Loucy (cell line): ENCODE measurements at regions not wholly inside any gene's neighbourhood (a gene's known extent, or its start where the extent isn't known, plus 50 kb on each side); places are given as distances from the start of the nearest gene placed in this dataset.

ENCODE experiments used
- EZH2phosphoT487 ChIP-seq: fragments of 200-600 bp; IDR thresholded peaks from 2 replicates; pipeline ENCODE4 v1.6.1; 2018; ENCODE audit warnings: antibody characterized with exemption, mild to moderate bottlenecking, moderate library complexity, borderline replicate concordance
- TF ChIP-seq, protein P1 (sequence below): fragments of 200-600 bp; sonication (generic); conservative IDR thresholded peaks from 2 replicates; pipeline ENCODE4 v1.5.1; 2014; ENCODE audit warnings: mild to moderate bottlenecking, antibody characterized with exemption, low read length

DNA sequence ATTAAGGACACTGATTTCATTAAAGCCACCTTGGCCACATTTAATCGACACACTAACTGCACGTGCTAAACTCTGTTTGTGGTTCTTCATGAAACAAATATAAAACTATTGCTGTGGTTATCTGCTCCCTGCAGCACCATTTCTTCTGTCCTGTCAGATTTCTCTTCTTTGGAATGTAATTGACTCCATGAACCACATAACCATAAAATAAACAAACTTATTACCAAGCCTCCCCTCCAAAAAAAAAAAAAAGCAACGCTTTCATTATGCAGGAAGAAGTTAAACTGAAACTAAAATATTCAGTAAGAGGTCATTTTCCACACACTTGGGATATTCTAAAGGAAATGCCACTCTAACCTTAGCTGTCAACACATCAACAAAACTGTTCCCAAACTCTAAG is 319.1 kb upstream of the NT5E start:
- TF ChIP-seq, protein P1, sequence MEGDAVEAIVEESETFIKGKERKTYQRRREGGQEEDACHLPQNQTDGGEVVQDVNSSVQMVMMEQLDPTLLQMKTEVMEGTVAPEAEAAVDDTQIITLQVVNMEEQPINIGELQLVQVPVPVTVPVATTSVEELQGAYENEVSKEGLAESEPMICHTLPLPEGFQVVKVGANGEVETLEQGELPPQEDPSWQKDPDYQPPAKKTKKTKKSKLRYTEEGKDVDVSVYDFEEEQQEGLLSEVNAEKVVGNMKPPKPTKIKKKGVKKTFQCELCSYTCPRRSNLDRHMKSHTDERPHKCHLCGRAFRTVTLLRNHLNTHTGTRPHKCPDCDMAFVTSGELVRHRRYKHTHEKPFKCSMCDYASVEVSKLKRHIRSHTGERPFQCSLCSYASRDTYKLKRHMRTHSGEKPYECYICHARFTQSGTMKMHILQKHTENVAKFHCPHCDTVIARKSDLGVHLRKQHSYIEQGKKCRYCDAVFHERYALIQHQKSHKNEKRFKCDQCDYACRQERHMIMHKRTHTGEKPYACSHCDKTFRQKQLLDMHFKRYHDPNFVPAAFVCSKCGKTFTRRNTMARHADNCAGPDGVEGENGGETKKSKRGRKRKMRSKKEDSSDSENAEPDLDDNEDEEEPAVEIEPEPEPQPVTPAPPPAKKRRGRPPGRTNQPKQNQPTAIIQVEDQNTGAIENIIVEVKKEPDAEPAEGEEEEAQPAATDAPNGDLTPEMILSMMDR = no peak
- no peak for TF ChIP-seq EZH2phosphoT487
